CD4-positive, alpha-beta T cell treated with Interleukin-17A for 4 hours (primary cell): ENCODE measurements at regions not wholly inside any gene's neighbourhood (a gene's known extent, or its start where the extent isn't known, plus 50 kb on each side); places are given as distances from the start of the nearest gene placed in this dataset.

Experiments
- DNase-seq: peaks from one replicate; pipeline ENCODE4 v3.0.0-alpha.2; 2020; ENCODE audit warnings: mixed read lengths

DNA sequence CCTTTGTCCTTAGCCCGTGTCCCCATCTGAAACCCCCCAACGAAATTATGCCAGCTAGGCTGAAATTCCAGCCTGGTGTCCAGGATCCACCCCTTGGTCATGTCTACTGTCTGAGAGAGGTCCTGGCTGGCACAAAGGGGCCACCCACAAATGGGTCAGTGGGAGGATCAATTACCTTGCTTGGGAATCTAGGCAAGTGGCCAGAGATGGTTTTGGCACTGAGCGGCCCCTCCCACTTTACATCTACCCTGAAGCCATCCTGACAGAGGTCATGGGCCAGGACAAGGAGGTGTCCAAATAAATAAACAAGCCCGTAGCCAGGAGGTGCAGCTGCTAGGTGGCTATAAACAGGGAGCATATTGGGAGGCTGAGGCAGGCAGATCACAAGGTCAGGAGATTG is 311.5 kb downstream of the MN1 start:
- no peak for DNase-seq

DNA sequence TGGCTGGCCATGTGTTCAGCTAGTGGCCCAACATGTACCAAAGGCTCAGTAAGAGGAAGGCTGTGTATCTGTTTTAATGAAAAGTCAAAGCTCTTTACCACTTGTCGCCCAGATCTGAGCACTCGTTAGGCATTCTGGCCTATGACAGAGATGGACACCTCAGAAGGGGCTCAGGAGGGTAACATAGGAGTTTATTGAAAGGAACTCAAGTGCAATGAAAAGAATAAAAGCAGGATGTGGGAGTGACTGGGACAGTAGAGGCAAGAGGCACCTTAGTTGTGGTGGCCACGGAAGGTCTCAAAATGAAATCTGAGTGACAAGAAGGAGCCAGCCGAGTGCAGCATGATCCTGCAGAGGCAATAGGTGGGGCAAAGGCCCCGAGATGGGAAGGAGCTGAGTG is 309.7 kb downstream of the MN1 start:
- DNase-seq = no peak

DNA sequence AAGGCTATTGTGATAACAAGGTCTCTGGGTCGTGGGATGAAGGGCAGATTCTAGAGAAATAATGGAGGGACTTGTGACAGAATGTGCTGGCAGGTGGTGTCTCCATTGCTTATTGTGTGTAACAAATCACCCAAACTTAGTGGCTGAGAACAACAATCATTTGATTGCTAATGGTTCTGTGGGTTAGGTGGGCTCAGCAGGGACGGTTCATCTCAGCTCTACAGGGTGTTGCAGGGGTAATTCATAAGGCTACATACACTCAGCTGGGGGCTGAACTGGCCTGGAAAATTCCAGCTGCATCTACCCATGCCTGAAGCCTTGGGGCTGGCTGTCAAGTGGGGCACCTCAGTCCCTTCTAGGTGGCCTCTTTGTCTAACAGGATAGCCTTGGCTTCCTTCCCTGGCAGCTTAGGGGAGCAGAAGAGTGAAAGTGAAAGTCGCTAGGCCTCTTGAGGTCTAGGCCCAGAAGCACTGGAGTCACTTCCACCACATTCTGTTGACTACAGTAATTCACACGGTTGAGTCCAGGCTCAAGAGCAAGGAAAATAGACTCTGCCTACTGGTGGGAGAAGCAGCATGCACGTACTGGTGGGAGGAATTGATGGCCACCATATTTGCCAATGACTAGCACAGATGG is 308.9 kb downstream of the MN1 start:
- DNase-seq = no peak

DNA sequence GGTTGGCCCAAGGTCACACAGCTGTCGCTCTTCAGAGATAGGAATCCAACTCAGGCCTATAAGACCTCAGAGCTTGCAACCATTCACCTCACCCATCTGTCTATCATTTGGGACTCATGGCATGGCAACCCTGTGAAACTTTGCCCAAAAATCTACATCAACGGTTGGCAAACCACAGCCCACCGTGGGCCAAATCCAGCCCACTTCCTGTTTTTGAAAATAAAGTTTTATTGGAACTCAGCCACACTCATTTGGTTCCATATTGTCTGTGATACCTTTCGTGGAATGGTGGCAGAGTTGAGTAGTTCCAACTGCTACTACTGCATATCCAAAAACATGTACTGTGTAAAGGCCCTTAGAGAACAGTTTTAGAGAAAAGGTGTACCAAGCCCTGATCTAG is 307.8 kb downstream of the MN1 start:
- DNase-seq = no peak

DNA sequence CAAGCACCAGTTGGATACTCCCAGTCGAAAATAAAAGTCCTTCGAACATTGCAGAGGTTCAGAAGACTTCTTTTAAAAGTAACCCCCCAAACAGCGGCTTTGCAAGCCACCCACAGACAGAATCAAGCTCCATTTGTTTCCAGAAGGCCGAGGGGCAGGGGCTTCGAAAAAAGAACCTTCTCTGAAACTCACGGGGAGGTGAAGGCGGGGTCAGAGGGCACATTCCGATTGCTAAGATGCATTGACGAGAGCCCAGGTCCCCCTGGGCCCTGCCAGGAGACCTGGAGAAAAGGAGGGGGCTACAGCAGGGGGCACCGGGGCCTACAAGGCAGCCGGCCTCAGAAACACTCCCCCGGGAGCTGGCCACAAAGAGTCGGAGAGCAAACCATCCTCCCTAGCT is 306.8 kb downstream of the MN1 start:
- DNase-seq = no peak

DNA sequence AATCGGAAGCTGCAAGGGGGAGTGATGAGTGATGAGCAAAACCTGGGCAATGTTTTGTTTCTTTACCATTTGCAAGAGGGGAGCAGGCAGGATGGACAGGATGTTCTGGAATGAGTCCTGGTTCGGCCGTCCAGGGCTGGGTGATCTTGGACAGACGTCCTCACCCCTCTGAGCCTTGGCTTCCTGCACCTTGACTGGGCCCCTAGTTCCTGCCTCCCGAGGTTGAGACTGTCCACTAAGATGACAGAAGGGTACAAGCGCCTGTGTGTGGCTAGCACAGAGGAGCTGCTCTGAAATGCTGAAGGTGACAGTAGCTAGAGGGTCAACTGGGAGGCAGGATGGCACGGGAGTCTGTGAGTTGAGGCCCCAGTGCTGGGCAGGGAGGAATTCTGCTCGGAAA is 306.2 kb downstream of the MN1 start:
- no peak for DNase-seq

DNA sequence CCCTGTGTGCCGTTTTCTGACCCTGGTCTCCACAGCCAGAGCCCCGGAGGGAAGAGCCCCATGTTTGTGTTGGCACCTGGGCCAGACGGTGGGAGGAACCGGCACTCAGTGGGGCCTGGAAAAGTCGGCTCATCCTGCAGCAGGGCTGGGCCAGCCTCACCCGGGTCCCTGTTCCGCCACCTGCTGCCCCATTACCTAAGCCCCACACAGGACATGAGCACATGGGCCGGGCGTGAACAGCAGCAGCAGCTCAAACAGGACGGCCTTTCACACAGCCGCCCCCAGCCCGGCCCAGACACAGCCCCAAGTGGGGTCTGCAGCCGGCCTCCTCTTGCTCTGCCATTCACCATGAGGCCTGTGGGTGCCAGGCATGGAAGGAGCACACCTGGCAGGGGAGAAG is 302.4 kb downstream of the MN1 start:
- no peak for DNase-seq

DNA sequence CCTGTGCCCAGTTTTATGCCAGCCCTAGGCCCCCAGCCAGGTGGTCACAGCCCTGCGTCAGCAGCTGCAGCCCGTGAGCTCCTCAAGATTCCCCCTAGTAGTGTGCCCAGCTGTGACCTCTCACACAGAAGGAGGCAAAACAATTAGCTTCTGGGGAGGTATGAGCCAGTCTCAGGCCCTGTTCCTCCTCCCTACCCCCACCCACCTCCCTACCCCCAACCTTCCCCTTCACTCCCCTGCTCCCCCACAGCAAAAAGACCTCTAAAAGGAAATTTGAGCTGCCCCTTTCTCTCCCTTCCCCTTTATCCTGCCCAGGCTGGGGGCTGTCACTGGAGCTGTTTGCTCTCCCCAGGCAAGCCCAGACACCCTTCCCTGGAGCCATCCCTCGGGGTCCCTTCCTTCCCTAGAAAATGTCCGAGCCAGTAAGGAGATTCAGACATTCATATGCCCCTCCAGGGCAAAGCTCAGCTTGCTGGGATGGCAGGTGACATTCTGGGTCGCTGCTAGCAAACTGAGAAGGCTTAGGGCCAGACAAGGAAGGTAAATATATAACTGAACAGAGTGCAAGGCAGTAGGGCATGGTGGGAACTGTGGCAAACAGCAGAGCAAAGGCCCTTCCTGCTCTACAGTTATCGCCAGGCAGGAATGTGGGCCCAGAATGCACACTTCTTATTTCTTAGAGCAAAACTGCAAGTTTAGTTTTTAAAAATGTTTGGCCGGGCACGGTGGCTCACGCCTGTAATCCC is 300.2 kb downstream of the MN1 start:
- no peak for DNase-seq

DNA sequence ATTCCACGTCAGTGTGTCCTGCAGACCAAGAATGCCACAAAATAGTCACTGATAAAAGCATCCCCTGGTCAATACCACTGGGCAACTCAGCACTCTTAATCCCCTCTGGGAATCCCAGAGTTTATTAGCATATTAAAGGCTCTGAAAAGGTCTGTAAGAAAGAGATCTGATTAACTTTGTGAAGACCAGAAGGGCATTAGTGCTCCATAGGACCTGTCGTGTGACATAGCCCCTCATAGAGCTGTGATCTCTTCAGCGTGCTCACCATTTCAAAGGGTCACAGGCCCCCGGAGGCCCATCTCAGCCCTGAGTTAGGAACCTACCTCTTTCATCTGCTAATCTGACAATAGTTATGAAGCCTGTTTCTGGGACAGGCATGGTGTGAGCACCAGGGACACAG is 299.2 kb downstream of the MN1 start:
- no peak for DNase-seq

DNA sequence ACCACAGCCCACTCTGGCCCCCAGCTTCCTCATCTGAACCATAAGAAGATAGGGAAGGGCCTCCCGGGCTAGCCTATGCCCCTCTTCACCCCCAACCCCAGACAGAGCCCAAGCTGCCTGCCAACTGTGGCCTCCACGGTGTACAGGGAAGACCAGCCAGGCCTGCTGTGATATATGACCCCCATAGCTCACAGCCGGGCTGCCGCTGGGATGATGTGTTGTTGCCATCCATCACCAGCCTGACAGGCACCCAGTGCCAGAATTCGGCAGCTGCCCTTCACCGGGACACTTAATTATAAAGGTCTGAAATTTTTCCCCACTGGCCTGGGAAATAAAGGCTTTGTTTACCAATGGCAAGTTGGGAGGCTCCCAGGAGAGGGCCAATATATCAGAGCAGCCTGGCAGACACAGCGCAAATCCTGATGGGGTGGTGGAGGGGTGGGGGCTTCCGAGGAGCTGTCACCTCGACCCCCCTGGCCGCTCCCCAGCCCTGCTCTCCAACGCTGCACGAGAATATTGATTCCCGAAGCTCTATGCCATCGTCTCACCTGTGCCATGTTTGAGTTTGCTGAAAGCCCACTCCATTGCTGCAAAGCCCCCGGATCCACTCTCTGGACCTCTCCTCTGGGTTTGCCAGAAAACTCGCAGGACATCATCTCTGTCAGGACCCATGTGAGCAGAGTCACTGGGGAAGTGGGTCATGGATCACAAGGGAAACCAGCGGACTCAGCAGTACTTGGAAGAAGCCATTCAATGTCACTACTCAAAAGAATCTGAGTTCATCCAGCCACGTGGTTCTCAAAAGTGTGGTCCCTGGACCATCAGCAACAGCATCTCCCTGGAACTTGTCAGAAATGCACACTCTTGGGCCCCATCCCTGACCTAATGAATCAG is 296.9 kb downstream of the MN1 start:
- no peak for DNase-seq

DNA sequence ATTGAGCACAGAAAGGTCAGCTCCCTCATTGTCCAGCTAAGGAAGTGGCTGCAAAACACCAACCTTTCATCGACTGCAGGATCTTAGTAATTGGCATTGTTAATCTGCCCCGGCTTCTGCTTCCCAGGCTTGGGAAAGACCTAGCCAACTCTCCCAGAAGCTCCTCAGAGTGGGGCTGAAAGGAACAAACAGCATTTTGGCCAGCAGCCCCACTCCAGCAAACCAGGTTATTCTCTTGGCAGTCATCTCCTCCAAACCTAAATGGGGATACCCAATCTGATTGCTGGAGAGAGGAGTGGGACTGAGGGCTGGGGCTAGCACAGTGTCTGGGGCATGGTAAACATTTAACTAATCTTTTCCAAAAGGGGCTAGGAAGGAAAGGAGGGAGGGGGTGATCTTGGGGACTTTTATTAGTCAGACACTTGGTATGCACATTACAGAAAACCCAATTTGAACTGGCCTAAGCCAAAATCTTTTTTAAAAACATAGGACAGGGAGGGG is 294.4 kb downstream of the MN1 start:
- no peak for DNase-seq

DNA sequence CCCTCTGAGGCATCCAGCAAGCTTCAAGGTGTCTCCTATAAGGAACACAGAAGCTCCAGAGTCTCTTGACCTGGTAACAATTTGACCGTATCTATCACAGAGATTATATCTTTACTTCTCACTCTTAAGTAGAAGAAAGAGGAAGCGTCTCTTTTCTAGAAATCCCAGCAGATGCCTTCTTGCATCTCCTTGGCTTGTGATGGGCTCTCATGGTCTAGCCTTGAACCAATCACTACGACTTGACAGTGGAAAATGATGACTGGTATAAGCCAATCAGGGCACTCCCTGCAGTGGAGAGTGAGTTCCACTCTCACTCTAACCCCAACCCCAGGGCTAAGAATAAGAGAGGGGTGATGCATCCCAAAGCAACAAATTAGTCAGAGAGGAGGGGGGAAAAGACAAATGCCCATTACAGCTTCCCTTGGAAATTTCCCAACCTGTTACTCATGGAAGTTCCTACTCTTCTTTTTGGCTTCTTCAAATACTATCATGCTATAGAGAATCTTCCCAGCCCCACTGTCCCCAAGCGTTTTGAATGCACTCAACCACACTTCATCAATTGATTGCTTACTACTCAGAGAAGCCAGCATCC is 293.5 kb downstream of the MN1 start:
- DNase-seq = no peak

DNA sequence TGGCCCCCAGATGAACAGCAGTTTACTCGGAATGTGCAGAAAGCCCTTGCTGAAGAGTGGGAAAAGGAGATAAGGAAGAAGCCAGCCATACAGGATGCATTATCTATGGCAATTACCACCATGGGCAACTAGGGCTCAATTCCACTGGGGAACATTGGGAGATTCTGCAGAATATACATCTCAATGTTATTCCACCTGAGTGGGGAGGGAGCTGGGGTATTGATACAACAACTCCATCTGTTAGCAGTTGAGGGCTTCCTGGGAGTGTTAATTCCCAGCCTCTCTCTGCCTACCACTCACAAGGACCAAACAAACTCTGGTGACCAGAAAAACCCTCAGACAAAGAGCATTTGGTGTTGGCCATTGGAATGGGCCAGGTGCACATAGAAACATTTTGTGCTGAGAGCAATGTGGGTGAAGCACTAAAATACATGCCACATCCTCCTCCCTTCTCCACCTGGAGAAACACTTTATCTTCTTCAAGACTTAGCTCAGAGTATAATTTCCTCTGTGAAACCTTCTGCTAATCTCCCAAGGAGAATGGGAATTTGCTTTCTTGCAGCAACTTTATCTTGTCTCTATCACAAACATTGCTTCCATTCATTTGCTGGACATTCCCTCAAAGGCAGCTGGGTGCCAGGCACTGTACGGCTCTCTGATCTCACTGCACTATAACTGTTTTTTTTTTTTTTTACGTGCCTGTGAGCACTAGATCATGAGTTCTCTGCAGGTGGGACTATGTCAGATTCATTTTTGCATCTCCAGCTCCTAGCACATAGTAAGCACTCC is 292.2 kb downstream of the MN1 start:
- no peak for DNase-seq

DNA sequence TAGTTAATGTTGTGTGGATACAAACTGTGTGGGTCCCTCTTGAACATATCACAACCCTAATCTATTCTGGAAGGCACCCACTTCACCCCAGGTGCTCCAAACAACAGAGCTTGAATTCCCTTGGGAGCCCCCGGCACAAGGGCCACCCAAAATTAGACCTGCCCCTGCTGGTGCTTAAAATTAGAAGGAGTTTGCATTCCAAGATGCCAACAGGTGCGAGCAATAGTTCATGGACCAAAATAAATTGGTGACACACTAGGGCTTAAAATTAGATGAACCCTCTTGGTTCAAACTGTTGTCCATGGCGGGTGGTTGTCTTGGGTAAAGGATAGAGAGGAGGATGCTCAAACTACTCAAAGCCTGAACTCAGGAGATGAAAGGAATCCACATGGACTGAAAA is 291.5 kb downstream of the MN1 start:
- no peak for DNase-seq

DNA sequence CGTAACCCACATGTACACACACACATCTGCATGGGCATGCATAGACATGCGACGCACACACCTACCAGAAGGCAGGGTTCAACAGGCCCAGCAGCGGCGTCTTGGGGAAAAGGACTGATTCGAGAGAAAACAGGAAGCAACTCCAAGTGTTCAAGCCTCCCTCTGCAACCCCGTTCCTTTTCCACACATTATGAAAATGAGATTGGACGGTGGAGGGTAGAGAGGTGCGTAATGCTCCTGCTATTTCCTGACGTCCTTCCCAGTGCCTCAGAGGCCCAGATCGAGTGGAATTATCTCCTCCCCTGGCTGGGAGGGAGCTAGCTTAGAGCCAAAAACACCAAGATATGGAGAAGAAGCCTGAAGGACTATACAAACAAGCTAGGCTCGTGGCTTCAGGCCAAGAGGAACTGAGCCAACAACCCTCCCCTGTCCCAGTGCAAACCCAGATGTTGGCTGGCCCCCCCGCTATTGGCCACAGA is 289.2 kb downstream of the MN1 start:
- no peak for DNase-seq

DNA sequence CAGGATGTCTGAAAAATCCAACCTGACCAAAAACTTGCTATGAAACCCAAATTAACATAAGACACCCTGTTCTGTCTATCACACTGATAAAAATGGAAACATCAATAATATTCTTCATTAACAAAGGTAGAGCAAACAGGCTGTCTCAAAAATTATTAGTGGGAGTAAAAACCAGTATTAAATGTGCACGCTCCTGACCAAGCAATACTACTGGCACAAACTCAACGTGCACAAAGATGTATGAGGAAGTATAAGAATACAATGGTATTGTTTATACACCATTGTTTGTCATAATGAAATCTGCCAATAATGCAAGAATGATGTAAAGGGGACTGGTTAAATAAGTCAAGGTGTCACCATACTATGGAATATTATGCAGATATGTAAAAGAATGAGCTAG is 288.5 kb downstream of the MN1 start:
- no peak for DNase-seq

DNA sequence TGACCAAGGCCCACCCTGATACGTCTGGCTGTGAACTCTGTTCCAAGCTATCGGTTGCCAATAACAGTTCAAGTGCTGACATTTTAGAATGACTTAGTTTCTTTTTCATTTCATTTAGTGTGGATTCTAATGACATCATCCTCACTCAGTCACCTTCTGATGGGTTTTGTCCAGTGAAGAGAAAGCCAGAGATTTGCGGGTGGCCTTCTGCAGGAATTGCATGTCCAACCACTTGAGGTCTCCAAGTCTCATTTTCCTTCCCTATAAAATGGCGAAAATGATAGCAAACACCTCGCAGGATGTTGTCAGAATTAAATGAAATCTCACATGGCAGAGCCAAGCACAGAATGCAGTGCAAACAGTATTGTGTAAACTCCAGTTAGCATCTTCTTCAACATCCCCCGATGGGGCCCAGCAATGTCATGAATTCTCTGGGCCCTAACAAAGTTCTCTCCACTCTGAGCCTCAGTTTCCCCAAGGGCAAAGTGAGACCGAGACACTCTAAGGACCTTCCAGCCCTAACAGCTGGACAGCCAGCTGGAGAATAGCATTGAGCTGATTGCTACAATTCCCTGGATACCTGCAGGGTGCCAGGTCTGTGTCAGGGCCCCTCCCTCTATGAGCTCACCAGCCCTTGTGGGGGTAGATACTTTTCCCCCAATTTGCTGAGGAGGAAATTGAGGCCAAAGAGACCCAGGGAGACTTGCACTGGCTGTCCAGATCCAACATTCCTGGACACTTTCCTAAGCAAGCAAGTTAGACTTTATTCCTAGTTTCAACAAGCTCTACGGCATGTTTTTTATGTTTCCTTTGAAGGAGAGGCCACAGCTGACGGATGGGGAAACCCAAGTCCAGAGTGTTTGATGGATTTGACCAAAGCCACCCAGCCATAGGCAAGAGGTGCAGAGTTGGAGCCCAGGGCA is 286.7 kb downstream of the MN1 start:
- DNase-seq = no peak

DNA sequence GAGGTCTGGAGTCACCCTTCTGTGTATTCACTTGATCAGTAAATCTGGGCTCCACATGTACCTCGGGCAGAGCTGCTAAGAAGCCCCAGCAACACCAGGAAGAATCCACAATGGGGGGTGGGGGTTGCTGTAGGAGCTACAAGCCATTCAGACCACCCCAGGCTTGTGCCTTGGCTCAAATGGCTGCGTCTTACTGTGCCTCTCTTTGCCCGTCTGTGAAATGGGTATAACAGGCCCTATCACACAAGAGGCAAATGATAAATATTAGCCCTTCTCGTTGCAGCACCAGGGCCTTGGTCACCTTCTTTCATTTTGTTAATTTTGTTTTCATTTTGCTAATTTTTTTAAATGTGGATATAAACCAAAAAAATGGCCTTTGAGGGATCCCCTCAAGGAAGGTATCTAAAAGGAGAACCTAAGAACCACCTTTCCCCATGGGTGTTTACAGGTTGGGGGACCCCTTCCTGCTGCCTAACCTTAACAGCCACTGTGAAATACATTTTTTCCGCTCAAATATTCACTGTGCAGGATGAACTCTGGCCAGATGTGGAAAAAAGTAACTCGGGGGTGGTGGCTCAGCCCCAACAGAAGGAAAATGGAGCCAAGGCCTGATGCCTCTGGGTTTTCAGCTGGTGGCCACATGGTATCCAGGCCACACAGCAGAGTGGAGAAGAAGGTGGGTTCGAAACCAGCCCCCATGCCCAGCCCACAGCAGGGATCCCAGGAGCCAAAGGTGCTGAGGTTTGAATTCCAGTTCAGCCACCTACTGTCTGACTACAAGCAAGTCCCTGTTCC is 284.0 kb downstream of the MN1 start:
- no peak for DNase-seq

DNA sequence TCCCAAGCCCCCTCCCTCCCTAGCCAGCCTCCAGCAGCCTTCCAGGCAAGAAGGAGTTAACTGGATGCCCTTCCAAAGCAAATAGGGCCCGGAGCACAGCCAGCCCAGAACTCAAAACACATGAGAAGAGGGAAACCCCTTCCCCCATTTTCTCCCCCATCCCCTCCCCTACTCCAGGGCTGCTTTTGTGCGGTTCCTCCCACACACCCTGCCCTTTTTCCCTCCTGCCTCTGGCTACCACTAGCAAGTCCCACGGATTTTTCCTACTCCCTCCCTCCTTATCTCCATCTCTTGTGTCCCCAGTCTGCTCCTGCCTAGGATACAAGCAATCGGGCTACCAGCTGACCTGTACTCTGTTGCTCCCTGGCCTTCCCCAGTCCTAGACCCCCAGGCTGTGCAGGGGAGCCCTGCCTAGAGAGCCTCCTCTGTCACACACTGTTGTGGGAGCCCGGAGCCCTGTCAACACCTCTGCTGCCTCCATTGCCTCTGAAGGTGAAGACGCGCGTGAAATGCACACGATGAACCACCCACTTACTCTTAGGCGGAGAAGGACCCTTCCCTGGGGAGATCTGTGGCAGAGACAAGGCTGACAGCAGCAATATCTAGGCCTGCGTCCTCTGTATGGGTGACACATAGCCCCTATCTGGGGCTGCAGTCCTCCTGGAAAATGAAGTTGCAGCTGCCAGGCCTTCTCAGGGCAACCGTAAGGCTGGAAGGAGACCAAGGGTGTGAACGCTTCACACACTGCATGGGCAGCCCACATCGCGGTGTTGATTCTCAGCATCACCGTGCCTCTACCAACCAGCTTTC is 282.8 kb downstream of the MN1 start:
- DNase-seq = no peak
